ENCODE measurements at regions not wholly inside any gene's neighbourhood (a gene's known extent, or its start where the extent isn't known, plus 50 kb on each side); places are given as distances from the start of the nearest gene placed in this dataset.

DNA sequence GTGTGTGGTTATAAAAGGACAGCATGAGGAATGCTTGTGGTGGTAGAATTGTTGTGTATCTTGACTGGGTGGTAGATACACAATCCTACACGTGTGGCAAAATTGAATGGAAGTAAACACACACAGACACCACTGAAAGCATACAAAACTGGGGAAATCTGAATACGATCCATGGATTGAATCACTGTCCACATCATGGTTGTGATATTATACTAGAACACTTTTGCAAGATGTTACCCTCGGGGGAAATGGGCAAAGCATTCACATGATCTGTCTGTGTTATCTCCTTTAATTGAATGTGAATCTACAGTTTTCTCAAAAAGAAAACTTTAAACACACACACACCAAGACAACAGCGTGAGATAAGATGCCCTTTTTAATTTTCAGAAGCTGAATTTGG lies 165.2 kb upstream of the CELF2 start:
- Mint-ChIP-seq H3K4me3 (no peak overlapping the region), H3K9me3 (no peaks in the 10 kb centered on the region), H3K27ac (no peak overlapping the region), H3K36me3 (ENCODE audit: low read depth) (no peaks in the 10 kb centered on the region), H3K4me1 (ENCODE audit: low read depth) (peaks cover 6% of the 10 kb centered on the region), H3K27me3 (no peaks in the 10 kb centered on the region)
- intact Hi-C loops (cut with micrococcal nuclease): no loop called here

DNA sequence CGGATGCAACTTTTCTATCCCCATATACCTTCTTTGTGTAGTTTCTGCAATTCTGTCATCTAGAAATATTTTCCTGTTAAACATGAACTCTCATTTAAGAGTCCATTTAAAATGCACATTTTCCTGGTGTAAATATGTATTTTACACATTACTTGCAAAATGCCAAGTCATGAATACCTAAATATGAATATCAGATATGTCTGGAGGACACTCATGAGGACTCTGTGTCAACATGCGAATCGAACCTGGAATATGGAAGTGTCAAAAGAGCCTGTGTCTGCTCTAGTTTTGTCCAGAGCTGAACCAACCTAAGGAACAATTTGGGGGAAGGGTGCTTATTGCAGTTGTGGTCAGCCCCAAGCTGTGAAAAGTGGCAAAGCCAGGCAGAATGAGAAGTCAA lies 163.7 kb upstream of the CELF2 start:
- no peak overlapping the region for H3K27ac Mint-ChIP-seq
- H3K36me3 Mint-ChIP-seq (ENCODE audit: low read depth): no peaks in the 10 kb centered on the region
- H3K9me3 Mint-ChIP-seq: no peaks in the 10 kb centered on the region
- intact Hi-C loops (cut with micrococcal nuclease): no loop called here
- no peak overlapping the region for H3K4me3 Mint-ChIP-seq
- H3K27me3 Mint-ChIP-seq: no peaks in the 10 kb centered on the region
- peaks cover 6% of the 10 kb centered on the region for H3K4me1 Mint-ChIP-seq (ENCODE audit: low read depth)

GRCh38 chr10:10854725-10855124 lies 162.9 kb upstream of the CELF2 start:
- Mint-ChIP-seq H3K9me3 (no peaks in the 10 kb centered on the region), H3K36me3 (ENCODE audit: low read depth) (no peaks in the 10 kb centered on the region), H3K27me3 (no peaks in the 10 kb centered on the region), H3K4me3 (no peak overlapping the region), H3K27ac (no peak overlapping the region), H3K4me1 (ENCODE audit: low read depth) (no peaks in the 10 kb centered on the region)
- intact Hi-C loops (cut with micrococcal nuclease): no loop called here

DNA sequence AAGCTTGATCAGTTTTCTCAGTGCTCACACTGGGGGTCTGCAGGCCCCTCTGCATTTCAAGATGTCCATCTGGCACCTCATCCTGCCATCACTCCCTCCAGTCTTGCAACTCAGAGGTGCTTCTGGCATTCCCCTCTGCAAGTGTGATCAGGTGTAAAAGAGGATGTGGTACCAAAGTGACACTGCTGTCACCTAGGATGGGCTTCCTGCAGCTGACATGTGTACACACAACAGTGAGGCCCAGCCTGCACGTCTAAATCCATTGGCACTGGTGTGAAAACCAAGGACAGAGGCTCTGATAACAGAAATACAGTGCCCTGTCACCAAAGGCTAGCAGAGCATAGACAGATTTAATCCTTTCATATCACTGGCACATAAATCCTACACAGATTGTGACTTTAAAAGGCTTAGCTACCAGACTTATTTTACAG lies 162.5 kb upstream of the CELF2 start:
- H3K4me1 Mint-ChIP-seq (ENCODE audit: low read depth): no peaks in the 10 kb centered on the region
- no peak overlapping the region for H3K4me3 Mint-ChIP-seq
- no peak overlapping the region for H3K27ac Mint-ChIP-seq
- H3K36me3 Mint-ChIP-seq (ENCODE audit: low read depth): no peaks in the 10 kb centered on the region
- intact Hi-C loops (cut with micrococcal nuclease): no loop called here
- H3K9me3 Mint-ChIP-seq: no peaks in the 10 kb centered on the region
- no peaks in the 10 kb centered on the region for H3K27me3 Mint-ChIP-seq

GRCh38 chr10:10860455-10860976 lies 157.2 kb upstream of the CELF2 start:
- Mint-ChIP-seq H3K4me3 (no peak overlapping the region), H3K9me3 (no peaks in the 10 kb centered on the region), H3K36me3 (ENCODE audit: low read depth) (no peaks in the 10 kb centered on the region), H3K27me3 (no peaks in the 10 kb centered on the region), H3K27ac (no peak overlapping the region), H3K4me1 (ENCODE audit: low read depth) (no peaks in the 10 kb centered on the region)
- intact Hi-C loops (cut with micrococcal nuclease): no loop called here

- Mint-ChIP-seq H3K27me3 (no peaks in the 10 kb centered on the region), H3K36me3 (ENCODE audit: low read depth) (no peaks in the 10 kb centered on the region), H3K9me3 (no peaks in the 10 kb centered on the region), H3K4me1 (ENCODE audit: low read depth) (no peaks in the 10 kb centered on the region), H3K27ac (no peak overlapping the region), H3K4me3 (no peak overlapping the region)
- intact Hi-C loops (cut with micrococcal nuclease): no loop called here
These were observed 152.4 kb upstream of the CELF2 start for GRCh38 chr10:10865303-10865702.

- Mint-ChIP-seq H3K4me3 (no peak overlapping the region), H3K27ac (no peak overlapping the region), H3K36me3 (ENCODE audit: low read depth) (no peaks in the 10 kb centered on the region), H3K9me3 (no peaks in the 10 kb centered on the region), H3K4me1 (ENCODE audit: low read depth) (peaks cover 5% of the 10 kb centered on the region), H3K27me3 (no peaks in the 10 kb centered on the region)
- intact Hi-C loops (cut with micrococcal nuclease): no loop called here
These were observed 151.8 kb upstream of the CELF2 start for GRCh38 chr10:10865913-10866312.

GRCh38 chr10:10869592-10869991 lies 148.1 kb upstream of the CELF2 start:
- intact Hi-C loops (cut with micrococcal nuclease): no loop called here
- H3K27ac Mint-ChIP-seq: no peak overlapping the region
- no peaks in the 10 kb centered on the region for H3K9me3 Mint-ChIP-seq
- H3K4me3 Mint-ChIP-seq: no peak overlapping the region
- H3K4me1 Mint-ChIP-seq (ENCODE audit: low read depth): peaks cover 5% of the 10 kb centered on the region
- peaks cover 2% of the 10 kb centered on the region for H3K27me3 Mint-ChIP-seq
- H3K36me3 Mint-ChIP-seq (ENCODE audit: low read depth): no peaks in the 10 kb centered on the region

DNA sequence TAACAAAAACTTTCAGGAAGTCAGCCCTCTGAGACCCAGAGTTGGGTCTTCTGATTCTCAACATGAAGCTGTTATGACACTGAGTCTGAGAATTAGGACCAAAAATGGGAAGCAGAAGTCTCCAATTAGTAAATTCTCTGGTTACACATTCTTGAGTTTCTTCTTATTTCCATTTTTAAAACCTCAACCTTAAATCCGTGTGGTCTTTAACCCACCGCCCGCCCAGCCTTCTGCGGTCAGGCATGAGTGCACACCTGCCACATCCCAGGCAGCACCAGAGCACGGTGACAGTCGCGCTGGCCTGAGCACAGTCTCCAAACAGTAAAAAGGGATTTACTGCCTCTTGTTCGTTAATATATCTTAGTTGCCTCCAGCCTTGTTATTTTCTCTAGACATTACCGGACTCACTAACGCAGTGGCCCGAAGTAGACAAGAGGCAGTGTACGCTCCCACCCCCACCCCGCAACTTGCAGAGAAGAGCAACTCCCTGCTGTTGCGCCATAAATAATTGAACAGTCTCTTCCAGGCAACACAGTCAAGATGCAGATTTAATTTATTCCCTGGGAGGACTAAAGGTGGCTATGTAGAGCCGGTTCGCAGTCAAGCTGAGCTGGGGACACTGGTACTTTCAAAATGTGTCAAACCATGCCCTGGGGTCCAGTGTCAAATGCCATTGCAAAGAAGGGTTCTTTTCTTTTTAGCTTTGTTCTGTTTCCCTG lies 147.0 kb upstream of the CELF2 start:
- Mint-ChIP-seq H3K27me3 (peaks cover 2% of the 10 kb centered on the region), H3K36me3 (ENCODE audit: low read depth) (no peaks in the 10 kb centered on the region), H3K4me1 (ENCODE audit: low read depth) (peaks cover 5% of the 10 kb centered on the region), H3K9me3 (no peaks in the 10 kb centered on the region), H3K4me3 (no peak overlapping the region), H3K27ac (no peak overlapping the region)
- intact Hi-C loops (cut with micrococcal nuclease): no loop called here

DNA sequence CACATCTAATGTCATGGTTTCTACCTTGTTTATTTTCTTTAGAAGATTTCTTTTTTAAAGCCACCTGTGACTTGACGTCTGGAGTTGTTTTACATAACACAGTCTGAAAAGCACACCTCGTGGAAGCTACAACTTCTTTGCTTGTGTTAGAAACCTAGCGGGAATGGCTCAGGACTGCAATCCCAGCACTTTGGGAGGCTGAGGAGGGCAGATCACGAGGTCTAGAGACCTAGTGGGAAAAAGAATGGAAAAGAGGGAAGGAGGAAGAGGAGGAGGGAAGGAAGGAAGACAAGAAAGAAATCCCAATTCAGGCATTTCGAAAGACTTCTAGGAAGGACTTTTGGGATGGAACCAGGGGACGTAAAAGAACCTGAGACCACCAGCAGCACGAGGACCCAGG lies 146.3 kb upstream of the CELF2 start:
- Mint-ChIP-seq H3K27ac (no peak overlapping the region), H3K36me3 (ENCODE audit: low read depth) (no peaks in the 10 kb centered on the region), H3K27me3 (peaks cover 2% of the 10 kb centered on the region), H3K9me3 (no peaks in the 10 kb centered on the region), H3K4me3 (no peak overlapping the region), H3K4me1 (ENCODE audit: low read depth) (peaks cover 5% of the 10 kb centered on the region)
- intact Hi-C loops (cut with micrococcal nuclease): no loop called here

- intact Hi-C loops (cut with micrococcal nuclease): no loop called here
These were observed 145.5 kb upstream of the CELF2 start for GRCh38 chr10:10872035-10872673.

GRCh38 chr10:10872764-10873163 lies 144.9 kb upstream of the CELF2 start:
- H3K9me3 Mint-ChIP-seq: no peaks in the 10 kb centered on the region
- intact Hi-C loops (cut with micrococcal nuclease): no loop called here
- peaks cover 5% of the 10 kb centered on the region for H3K4me1 Mint-ChIP-seq (ENCODE audit: low read depth)
- no peaks in the 10 kb centered on the region for H3K36me3 Mint-ChIP-seq (ENCODE audit: low read depth)
- H3K27ac Mint-ChIP-seq: no peak overlapping the region
- H3K4me3 Mint-ChIP-seq: no peak overlapping the region
- peaks cover 3% of the 10 kb centered on the region for H3K27me3 Mint-ChIP-seq

More at GRCh38 chr10:10872035-10872673, 145.5 kb upstream of the CELF2 start:
- Mint-ChIP-seq H3K4me1 (ENCODE audit: low read depth) (peaks cover 5% of the 10 kb centered on the region), H3K9me3 (no peaks in the 10 kb centered on the region), H3K36me3 (ENCODE audit: low read depth) (no peaks in the 10 kb centered on the region), H3K4me3 (no peak overlapping the region), H3K27ac (no peak overlapping the region), H3K27me3 (peaks cover 3% of the 10 kb centered on the region)

DNA sequence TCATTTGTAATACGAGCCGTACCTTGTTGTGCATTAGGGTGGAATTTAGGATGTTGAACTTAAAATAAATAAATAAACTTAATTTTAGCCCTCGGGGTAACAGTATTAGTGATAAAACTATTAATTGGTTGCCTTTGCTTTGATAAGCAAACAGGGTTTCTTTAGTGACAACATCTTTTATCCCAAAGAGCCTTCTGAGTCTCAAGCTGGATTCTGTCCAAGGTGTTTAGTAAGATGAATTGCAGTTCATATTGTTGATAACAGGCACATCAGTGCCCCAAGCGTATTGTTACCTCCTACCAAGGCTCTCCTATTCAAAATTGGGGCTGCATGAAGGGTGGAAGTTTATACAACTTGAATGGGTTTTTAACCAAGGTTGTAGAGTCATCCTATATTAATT lies 144.4 kb upstream of the CELF2 start:
- intact Hi-C loops (cut with micrococcal nuclease): no loop called here
- no peaks in the 10 kb centered on the region for H3K36me3 Mint-ChIP-seq (ENCODE audit: low read depth)
- peaks cover 3% of the 10 kb centered on the region for H3K27me3 Mint-ChIP-seq
- peaks cover 5% of the 10 kb centered on the region for H3K4me1 Mint-ChIP-seq (ENCODE audit: low read depth)
- no peak overlapping the region for H3K27ac Mint-ChIP-seq
- H3K9me3 Mint-ChIP-seq: no peaks in the 10 kb centered on the region
- no peak overlapping the region for H3K4me3 Mint-ChIP-seq

- no peaks in the 10 kb centered on the region for H3K36me3 Mint-ChIP-seq (ENCODE audit: low read depth)
- H3K9me3 Mint-ChIP-seq: no peaks in the 10 kb centered on the region
- intact Hi-C loops (cut with micrococcal nuclease): no loop called here
- H3K4me1 Mint-ChIP-seq (ENCODE audit: low read depth): peaks cover 5% of the 10 kb centered on the region
- no peak overlapping the region for H3K27ac Mint-ChIP-seq
- no peak overlapping the region for H3K4me3 Mint-ChIP-seq
- peaks cover 3% of the 10 kb centered on the region for H3K27me3 Mint-ChIP-seq
These were observed 143.8 kb upstream of the CELF2 start for GRCh38 chr10:10873915-10874314.

Data from dendritic cell treated with granulocyte-macrophage colony-stimulating factor and Interleukin-4, amounts not matched to agents 40 ng/mL and 50 ng/mL, for 4 days (primary cell).